ENCODE measurements at regions not wholly inside any gene's neighbourhood (a gene's known extent, or its start where the extent isn't known, plus 50 kb on each side); places are given as distances from the start of the nearest gene placed in this dataset.

GRCh38 chr4:144318797-144319196 is 178.3 kb upstream of the GYPA start:
- CTCF ChIA-PET = no interaction called here
- BruUV-seq (replicated peaks) = no TSS peak
- no peak overlapping the region for H3K4me2 ChIP-seq (ENCODE audit: insufficient read depth, low read length)

More at GRCh38 chr4:144318797-144319196, 178.3 kb upstream of the GYPA start:
- H3K36me3 ChIP-seq (ENCODE audit: control insufficient read depth in 2 of 2, extremely low read depth in 1 of 2, insufficient read depth in 2 of 2, low read length in 2 of 2) = no peaks in the 10 kb centered on the region
- no peaks in the 10 kb centered on the region for H4K20me1 ChIP-seq (replicated peaks; ENCODE audit: control insufficient read depth, extremely low read depth, insufficient read depth, low read length)
- no peak overlapping the region for H2AFZ ChIP-seq (ENCODE audit: low read depth, low read length)
- H3K9me1 ChIP-seq (replicated peaks; ENCODE audit: control insufficient read depth, extremely low read depth, insufficient read depth, low read length) = no peaks in the 10 kb centered on the region
- H3K4me1 ChIP-seq (ENCODE audit: control insufficient read depth, extremely low read depth, insufficient read depth, low read length) = no peaks in the 10 kb centered on the region
- FAIRE-seq (no peak), DNase-seq (ENCODE audit: low read depth, low spot score) (no peak)
- POLR2A ChIA-PET = no interaction called here
- intact Hi-C loops (cut with micrococcal nuclease) (no loop called here), dilution Hi-C loops (cut with MboI; ENCODE audit: extremely low pct_ligation_motif_present, low sequenced_read_pairs) (no loop called here)
- H3K9ac ChIP-seq (replicated peaks; ENCODE audit: extremely low read depth, insufficient read depth, low read length) = no peak overlapping the region
- H3K4me3 ChIP-seq (replicated peaks in 1 of 3; ENCODE audit: insufficient read depth in 1 of 3, low read depth in 1 of 3, low read length in 3 of 3) = no peak overlapping the region
- TF ChIP-seq, protein P1, sequence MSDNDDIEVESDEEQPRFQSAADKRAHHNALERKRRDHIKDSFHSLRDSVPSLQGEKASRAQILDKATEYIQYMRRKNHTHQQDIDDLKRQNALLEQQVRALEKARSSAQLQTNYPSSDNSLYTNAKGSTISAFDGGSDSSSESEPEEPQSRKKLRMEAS (IDR thresholded peaks at IDR 0.05; ENCODE audit: insufficient read depth, insufficient read length) = no peak
- no peak for TF ChIP-seq CTCF (IDR thresholded peaks at IDR 0.05; ENCODE audit: extremely low read depth in 1 of 2, insufficient read depth in 1 of 2, low read depth in 1 of 2, low read length in 2 of 2)
- TF ChIP-seq EZH2 (IDR thresholded peaks at IDR 0.05; ENCODE audit: borderline replicate concordance, low read depth, low read length, severe bottlenecking) = no peak
- TF ChIP-seq GATA2 (IDR thresholded peaks at IDR 0.05; ENCODE audit: insufficient read depth, insufficient read length, low read depth, low read length) = no peak
- no peak for TF ChIP-seq MYC (IDR thresholded peaks at IDR 0.05; ENCODE audit: low read depth, low read length)
- TF ChIP-seq JUN (IDR thresholded peaks at IDR 0.05; ENCODE audit: borderline replicate concordance, insufficient read depth, insufficient read length, low read depth) = no peak
- H3K27me3 ChIP-seq (ENCODE audit: control insufficient read depth in 2 of 2, insufficient read depth in 2 of 2, low read length in 2 of 2) = no peaks in the 10 kb centered on the region
- no peak overlapping the region for H3K27ac ChIP-seq (ENCODE audit: insufficient read depth, low read depth, low read length)
- H3K79me2 ChIP-seq (ENCODE audit: control insufficient read depth, insufficient read depth, low read length) = no peaks in the 10 kb centered on the region
- peaks cover 3% of the 10 kb centered on the region for H3K9me3 ChIP-seq (replicated peaks; ENCODE audit: control insufficient read depth, insufficient read depth, low read length)

Data from endothelial cell of umbilical vein (primary cell).